ENCODE measurements at regions not wholly inside any gene's neighbourhood (a gene's known extent, or its start where the extent isn't known, plus 50 kb on each side); places are given as distances from the start of the nearest gene placed in this dataset.
"Not testable (repeated sequence)": the region's sequence is repeated elsewhere in the genome, so short reads cannot be mapped to it uniquely, and the experiment has no call there.

DNA sequence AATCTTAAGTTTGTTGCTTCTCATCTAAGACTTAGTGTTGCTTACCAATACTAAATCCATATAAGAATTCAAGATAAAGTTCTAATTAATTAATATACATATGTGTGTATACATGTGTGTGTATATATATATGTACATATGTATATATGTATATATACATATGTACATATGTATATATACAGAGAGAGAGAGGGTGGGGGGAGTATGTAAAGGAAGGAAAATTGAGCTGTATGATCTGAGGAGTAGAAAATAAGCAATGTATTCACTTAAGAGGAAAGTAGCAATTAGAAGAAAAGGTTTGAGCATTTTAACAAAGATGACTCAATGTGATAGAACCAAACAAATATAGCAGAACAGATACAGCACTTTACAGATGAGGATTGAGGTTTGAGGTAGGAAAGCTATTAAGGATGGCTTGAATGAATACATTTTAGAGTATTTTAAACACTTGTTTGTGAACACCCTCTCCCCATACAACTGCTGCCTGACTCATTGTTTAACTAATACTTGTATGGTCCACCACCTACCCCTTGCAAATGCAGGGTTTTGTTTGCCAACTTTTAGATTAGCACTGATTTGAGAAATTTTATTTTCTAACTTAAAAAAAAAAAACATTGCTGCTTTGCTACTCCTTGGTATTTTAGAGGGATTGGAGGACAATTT is 681.1 kb upstream of the CADM2 start:
- no peak for DNase-seq

GRCh38 chr3:84292128-84292527 is 666.7 kb upstream of the CADM2 start:
- DNase-seq = no peak

GRCh38 chr3:84299329-84299728 is 659.5 kb upstream of the CADM2 start:
- no peak for DNase-seq

DNA sequence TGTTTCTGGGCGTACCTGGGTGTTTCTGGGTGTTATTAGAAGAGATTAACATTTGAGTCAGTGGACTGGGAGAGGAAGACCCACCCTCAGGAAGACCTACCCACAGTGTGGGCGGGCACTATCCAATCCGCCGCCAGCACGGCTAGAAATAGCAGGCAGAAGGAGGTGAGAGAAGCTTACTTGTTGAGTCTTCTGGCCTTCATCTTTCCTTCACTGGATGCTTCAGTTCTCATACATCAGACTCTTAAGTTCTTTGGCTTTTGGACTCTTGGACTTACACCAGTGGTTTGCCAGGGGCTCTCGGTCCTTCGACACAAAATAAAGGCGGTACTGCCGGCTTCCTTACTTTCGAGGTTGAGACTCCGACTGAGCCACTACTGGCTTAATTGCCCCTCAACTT is 654.6 kb upstream of the CADM2 start:
- DNase-seq = no peak

DNA sequence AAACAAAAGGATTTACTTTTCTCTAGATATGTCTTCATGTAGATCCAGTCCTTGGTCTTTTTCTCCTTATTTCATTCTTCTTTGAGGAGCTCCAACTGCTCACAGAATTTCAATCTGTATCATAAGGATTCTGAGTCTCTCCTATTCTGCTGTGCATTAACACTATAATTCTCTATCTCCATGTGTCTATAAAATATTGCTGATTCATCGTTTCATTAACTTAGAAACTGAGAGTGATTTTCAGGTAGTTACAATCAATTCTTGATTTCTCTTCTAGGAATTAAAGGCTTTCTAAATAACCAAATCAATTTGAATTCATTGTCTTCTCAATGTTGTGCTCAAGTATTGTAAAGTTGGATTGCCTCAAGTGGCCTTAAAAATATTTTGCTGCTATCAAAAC is 651.5 kb upstream of the CADM2 start:
- no peak for DNase-seq

DNA sequence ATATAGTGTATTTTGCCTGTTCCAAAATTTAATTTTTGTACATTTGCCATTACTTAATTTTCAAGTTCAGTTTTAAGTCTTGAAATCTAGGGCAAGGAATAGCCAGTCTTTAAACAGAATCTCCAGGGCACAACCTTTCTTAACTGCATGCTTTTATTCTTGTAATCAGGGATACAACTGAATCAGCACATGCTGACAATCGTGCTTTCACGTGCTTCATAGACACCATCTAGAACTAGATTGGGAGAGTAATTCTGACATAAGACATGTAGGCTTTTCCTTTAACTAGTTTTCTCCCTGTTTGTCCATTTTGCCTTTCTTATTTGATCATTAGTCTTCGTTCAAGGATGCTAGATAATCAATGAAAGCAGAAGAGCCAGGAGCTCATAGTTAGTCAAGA is 650.4 kb upstream of the CADM2 start:
- DNase-seq = no peak

DNA sequence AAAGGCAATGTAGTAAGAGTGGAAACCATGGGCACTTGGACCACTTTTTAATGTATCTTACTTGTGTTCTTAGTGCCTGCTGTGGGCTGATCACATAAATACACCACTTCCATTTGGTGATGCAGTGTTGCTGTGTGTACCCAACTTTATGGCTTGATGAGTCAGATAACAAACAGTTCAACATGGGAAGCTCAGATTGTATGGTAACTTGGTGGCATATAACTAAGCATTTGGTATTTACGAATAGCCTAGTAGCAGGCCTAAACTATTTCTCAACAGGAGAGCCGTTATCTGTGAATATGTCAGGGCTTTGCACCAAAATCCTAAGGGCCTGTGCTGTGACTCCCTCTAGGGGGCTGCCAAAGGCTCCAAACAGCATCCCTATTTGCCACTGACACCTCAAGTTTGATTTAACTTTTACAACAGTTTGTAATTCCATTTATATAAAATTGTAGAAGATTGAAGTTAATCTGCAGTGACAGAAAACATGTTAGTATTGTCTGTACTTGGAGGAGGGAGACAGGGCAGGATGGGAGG is 640.4 kb upstream of the CADM2 start:
- no peak for DNase-seq

DNA sequence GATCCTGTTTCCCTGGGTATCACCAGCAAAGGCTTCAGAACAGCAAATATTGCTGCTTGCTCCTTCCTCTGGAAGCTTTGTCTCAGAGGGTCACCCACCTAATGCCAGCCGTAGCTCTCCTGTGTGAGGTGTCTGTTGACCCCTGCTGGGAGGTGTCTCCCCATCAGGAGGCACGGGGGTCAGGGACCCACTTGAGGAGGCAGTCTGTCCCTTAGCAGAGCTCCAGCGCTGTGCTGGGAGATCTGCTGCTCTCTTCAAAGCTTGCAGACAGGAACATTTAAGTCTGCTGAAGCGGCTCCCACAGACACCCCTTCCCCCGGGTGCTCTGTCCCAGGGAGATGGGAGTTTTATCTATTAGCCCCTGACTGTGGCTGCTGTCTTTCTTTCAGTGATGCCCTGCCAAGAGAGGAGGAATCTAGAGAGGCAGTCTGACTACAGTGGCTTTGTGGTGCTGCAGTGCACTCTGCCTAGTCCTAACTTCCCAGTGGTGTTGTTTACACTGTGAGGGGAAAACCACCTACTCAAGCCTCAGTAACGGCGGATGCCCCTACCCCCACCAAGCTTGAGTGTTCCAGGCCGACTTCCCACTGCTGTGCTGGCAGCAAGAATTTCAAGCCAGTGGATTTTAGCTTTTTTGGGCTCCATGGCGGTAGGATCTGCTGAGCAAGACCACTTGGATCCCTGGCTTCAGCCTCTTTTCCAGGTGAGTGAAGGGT is 593.1 kb upstream of the CADM2 start:
- DNase-seq = not testable (repeated sequence)
